Caco-2 (cell line): ENCODE measurements at regions not wholly inside any gene's neighbourhood (a gene's known extent, or its start where the extent isn't known, plus 50 kb on each side); places are given as distances from the start of the nearest gene placed in this dataset.

ENCODE experiments used
- BruUV-seq: library from RNA; stranded (reverse); fragments of 400-500 nt; replicated peaks from 2 replicates; lab custom pipeline; 2021; lab: Mats Ljungman, UMichigan
- CTCF ChIA-PET: fragments of 300-600 bp; sonication (Branson Sonifier 250); formaldehyde crosslinking; loops from one replicate; lab custom pipeline; 2022; ENCODE audit warnings: antibody characterized with exemption; lab: Charles Lee
- POLR2A ChIA-PET: fragments of 300-600 bp; sonication (Branson Sonifier 250); formaldehyde crosslinking; loops from one replicate; lab custom pipeline; 2022; ENCODE audit warnings: antibody characterized with exemption; lab: Charles Lee
- DNase-seq, 2 experiments: peaks; one replicate each; pipeline versions ENCODE4 v3.0.0 to v3.0.0-alpha.2; 2020 to 2022
- H3K27me3 ChIP-seq: replicated peaks from 2 replicates; pipeline ENCODE4 v1.6.0; 2011; ENCODE audit warnings: low read length; ENCODE audit not compliant: control insufficient read depth, insufficient read depth
- H3K36me3 ChIP-seq: 2 replicates; pipeline ENCODE4 v1.5.1; 2011; ENCODE audit warnings: low read length; ENCODE audit not compliant: control insufficient read depth, insufficient read depth
- H3K4me1 ChIP-seq: fragments of 250-450 bp; sonication (Bioruptor Pico); 2 replicates; pipeline ENCODE4 v1.5.1; 2020; ENCODE audit warnings: mild to moderate bottlenecking
- H3K4me3 ChIP-seq: 2 replicates; pipeline ENCODE4 v1.5.1; 2011; ENCODE audit warnings: low read depth, mild to moderate bottlenecking, control low read depth, low read length
- H3K9me3 ChIP-seq: fragments of 250-450 bp; sonication (Bioruptor Pico); 2 replicates; pipeline ENCODE4 v1.5.1; 2020; ENCODE audit warnings: mild to moderate bottlenecking, moderate library complexity
- H3K27ac Mint-ChIP-seq: one replicate; pipeline ENCODE4 v1.8.0; 2022; ENCODE audit warnings: mixed read lengths; ENCODE audit not compliant: unreplicated experiment
- H3K27me3 Mint-ChIP-seq: one replicate; pipeline ENCODE4 v1.8.0; 2022; ENCODE audit warnings: mixed read lengths; ENCODE audit not compliant: insufficient read depth, unreplicated experiment
- H3K36me3 Mint-ChIP-seq: one replicate; pipeline ENCODE4 v1.8.0; 2022; ENCODE audit warnings: mild to moderate bottlenecking, mixed read lengths; ENCODE audit not compliant: insufficient read depth, unreplicated experiment
- H3K4me1 Mint-ChIP-seq: one replicate; pipeline ENCODE4 v1.8.0; 2022; ENCODE audit warnings: low read depth, mixed read lengths; ENCODE audit not compliant: unreplicated experiment
- H3K4me3 Mint-ChIP-seq: one replicate; pipeline ENCODE4 v1.8.0; 2022; ENCODE audit warnings: mild to moderate bottlenecking, moderate library complexity, mixed read lengths; ENCODE audit not compliant: unreplicated experiment
- H3K9me3 Mint-ChIP-seq: one replicate; pipeline ENCODE4 v1.8.0; 2022; ENCODE audit warnings: mixed read lengths; ENCODE audit not compliant: unreplicated experiment
- intact Hi-C: fragments of 100-400 bp; cut with micrococcal nuclease; formaldehyde crosslinking; loops from one replicate; pipeline ENCODE4 v1.10.0; 2022; ENCODE audit not compliant: unreplicated experiment
- TF ChIP-seq, protein P1 (sequence below), 2 experiments: fragments of 200-600 bp in 1 of 2; IDR thresholded peaks; 1 replicate in 1 of 2; 2 replicates in 1 of 2; pipeline versions ENCODE4 v1.5.1 to v1.8.0; 2011 to 2022; ENCODE audit warnings: antibody characterized with exemption in 1 of 2, control low read depth in 1 of 2, inconsistent platforms in 1 of 2, low read depth in 1 of 2, low read length in 1 of 2, mild to moderate bottlenecking in 1 of 2, moderate library complexity in 1 of 2; ENCODE audit not compliant: insufficient read depth in 1 of 2, severe bottlenecking in 1 of 2, unreplicated experiment in 1 of 2

DNA sequence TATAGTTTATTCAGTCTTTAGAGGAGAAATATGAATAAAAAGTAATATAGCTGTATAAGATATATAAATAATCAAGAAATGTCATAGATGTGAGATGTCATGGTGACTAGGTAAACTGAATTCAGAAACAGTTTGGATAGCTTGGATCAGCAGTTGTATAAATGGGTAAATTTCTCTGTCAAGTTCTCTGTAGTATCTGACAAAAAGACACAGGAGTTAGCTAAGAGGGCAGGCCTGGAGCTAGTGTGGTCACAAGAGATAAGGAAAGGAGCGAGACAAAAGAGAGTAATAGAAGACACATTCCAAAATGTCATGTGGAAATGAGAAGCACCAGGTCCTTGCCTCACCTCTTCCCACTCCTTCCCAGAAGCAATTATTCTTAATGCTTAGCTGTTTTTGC lies 349.0 kb downstream of the LMO7 start:
- CTCF ChIA-PET: no interaction called here
- no TSS peak for BruUV-seq
- no peaks in the 10 kb centered on the region for H3K36me3 Mint-ChIP-seq

DNA sequence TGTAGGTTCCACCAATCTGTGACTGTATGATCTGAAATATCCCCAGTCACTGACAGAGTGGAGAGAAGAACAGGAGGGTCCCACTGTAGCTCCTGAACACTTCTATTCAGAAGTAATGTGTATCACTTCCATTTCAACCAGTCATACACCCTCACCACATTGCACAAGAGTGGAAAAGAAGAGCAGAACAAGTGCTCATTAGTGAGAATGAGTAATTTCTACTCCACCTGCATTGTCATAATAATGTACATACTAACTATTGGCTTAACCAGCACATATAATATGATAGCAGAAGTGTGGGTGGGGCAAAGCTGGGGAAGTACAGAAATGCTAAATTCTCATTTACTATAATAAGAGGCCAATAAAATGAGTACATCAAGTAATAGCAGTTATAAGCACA lies 342.7 kb downstream of the LMO7 start:
- H3K9me3 ChIP-seq: no peaks in the 10 kb centered on the region
- ChIA-PET CTCF (no interaction called here), POLR2A (no interaction called here)
- no peak overlapping the region for H3K4me3 ChIP-seq
- no peaks in the 10 kb centered on the region for H3K27me3 ChIP-seq
- Mint-ChIP-seq H3K4me3 (no peak overlapping the region), H3K27me3 (no peaks in the 10 kb centered on the region), H3K36me3 (no peaks in the 10 kb centered on the region), H3K9me3 (peaks cover 12% of the 10 kb centered on the region), H3K27ac (no peak overlapping the region), H3K4me1 (peaks cover 7% of the 10 kb centered on the region)
- no peak for DNase-seq
- H3K4me1 ChIP-seq: no peaks in the 10 kb centered on the region
- TF ChIP-seq, protein P1, sequence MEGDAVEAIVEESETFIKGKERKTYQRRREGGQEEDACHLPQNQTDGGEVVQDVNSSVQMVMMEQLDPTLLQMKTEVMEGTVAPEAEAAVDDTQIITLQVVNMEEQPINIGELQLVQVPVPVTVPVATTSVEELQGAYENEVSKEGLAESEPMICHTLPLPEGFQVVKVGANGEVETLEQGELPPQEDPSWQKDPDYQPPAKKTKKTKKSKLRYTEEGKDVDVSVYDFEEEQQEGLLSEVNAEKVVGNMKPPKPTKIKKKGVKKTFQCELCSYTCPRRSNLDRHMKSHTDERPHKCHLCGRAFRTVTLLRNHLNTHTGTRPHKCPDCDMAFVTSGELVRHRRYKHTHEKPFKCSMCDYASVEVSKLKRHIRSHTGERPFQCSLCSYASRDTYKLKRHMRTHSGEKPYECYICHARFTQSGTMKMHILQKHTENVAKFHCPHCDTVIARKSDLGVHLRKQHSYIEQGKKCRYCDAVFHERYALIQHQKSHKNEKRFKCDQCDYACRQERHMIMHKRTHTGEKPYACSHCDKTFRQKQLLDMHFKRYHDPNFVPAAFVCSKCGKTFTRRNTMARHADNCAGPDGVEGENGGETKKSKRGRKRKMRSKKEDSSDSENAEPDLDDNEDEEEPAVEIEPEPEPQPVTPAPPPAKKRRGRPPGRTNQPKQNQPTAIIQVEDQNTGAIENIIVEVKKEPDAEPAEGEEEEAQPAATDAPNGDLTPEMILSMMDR (IDR thresholded peaks at IDR 0.05; ENCODE audit: insufficient read depth in 1 of 2, low read depth in 1 of 2, low read length in 1 of 2, severe bottlenecking in 1 of 2, unreplicated experiment in 1 of 2): no peak
- intact Hi-C loops: no loop called here
- H3K36me3 ChIP-seq: no peaks in the 10 kb centered on the region
- BruUV-seq: no TSS peak

More for the DNA sequence above, 349.0 kb downstream of the LMO7 start:
- no peaks in the 10 kb centered on the region for H3K4me1 ChIP-seq
- Mint-ChIP-seq H3K4me1 (peaks cover 24% of the 10 kb centered on the region), H3K4me3 (no peak overlapping the region), H3K9me3 (peaks cover 43% of the 10 kb centered on the region), H3K27me3 (no peaks in the 10 kb centered on the region), H3K27ac (peak overlapping the region; percentile 10)
- intact Hi-C loops: no loop called here
- TF ChIP-seq, protein P1 (IDR thresholded peaks at IDR 0.05; ENCODE audit: insufficient read depth in 1 of 2, low read depth in 1 of 2, low read length in 1 of 2, severe bottlenecking in 1 of 2, unreplicated experiment in 1 of 2): no peak
- DNase-seq: peak in 1 of 2 experiments; percentile 39
- H3K9me3 ChIP-seq: no peaks in the 10 kb centered on the region
- POLR2A ChIA-PET: no interaction called here
- H3K36me3 ChIP-seq: no peaks in the 10 kb centered on the region
- H3K4me3 ChIP-seq: no peak overlapping the region
- no peaks in the 10 kb centered on the region for H3K27me3 ChIP-seq

DNA sequence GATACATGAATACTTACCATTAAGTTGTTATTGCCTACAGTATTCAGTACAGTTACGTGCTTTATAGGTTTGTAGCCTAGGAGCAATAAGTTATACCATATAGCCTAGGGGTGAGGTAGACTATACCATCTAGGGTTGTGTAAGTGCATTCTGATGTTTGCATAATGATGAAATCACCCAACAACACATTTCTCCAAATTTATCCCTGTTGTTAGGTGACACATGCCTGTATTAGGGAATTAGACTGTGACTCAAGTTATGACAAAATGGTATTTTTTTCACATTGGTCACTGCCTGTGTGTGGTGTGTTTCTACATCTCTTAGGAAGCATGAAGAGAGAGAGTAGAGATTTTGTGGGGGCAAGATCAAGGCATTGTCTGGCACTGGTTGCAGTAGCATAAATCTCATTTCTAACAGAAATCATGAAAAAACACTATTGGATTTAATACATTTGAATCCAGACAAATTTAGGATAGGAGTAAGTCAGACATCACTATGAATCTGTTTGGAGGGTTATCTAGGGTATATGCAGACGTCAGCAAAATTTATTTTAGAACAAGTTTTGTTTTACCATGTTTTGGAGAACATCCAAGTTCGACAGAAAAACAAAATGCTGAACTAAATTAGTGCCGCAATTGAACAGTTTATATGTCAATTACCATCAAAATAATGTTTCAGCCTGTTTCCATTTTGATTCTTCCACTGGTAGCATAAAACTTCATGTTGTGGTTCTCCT lies 332.1 kb downstream of the LMO7 start:
- H3K36me3 Mint-ChIP-seq: no peaks in the 10 kb centered on the region
- no TSS peak for BruUV-seq
- H3K27me3 ChIP-seq: no peaks in the 10 kb centered on the region
- H3K27ac Mint-ChIP-seq: no peak overlapping the region
- H3K4me1 Mint-ChIP-seq: no peaks in the 10 kb centered on the region
- no peaks in the 10 kb centered on the region for H3K27me3 Mint-ChIP-seq
- H3K9me3 ChIP-seq: no peaks in the 10 kb centered on the region
- no peaks in the 10 kb centered on the region for H3K9me3 Mint-ChIP-seq
- CTCF ChIA-PET: no interaction called here
- intact Hi-C loops: no loop called here
- no peak overlapping the region for H3K4me3 ChIP-seq
- POLR2A ChIA-PET: no interaction called here
- no peaks in the 10 kb centered on the region for H3K4me1 ChIP-seq
- DNase-seq: no peak
- H3K4me3 Mint-ChIP-seq: no peak overlapping the region
- TF ChIP-seq, protein P1 (IDR thresholded peaks at IDR 0.05; ENCODE audit: insufficient read depth in 1 of 2, low read depth in 1 of 2, low read length in 1 of 2, severe bottlenecking in 1 of 2, unreplicated experiment in 1 of 2): no peak
- H3K36me3 ChIP-seq: no peaks in the 10 kb centered on the region
